Activated B cell treated with CpG ODN at 0.5 μM for 24 hours (primary cell): ENCODE measurements at regions not wholly inside any gene's neighbourhood (a gene's known extent, or its start where the extent isn't known, plus 50 kb on each side); places are given as distances from the start of the nearest gene placed in this dataset.

Experiments used
- ATAC-seq: fragments of 200-7000 bp; cut with Tn5 transposase; one replicate; pipeline ENCODE4 v1.10.0; 2021; ENCODE audit warnings: low read depth, mild to moderate bottlenecking, moderate library complexity
- CTCF ChIA-PET: fragments of 350-600 bp; sonication (Branson Sonifier 250); formaldehyde crosslinking; loops from one replicate; lab custom pipeline; 2021; ENCODE audit warnings: antibody characterized with exemption; lab: Charles Lee
- POLR2A ChIA-PET: fragments of 350-600 bp; sonication (Branson Sonifier 250); formaldehyde crosslinking; loops from one replicate; lab custom pipeline; 2021; ENCODE audit warnings: antibody characterized with exemption; lab: Charles Lee
- DNase-seq: peaks from one replicate; pipeline ENCODE4 v3.0.0; 2022
- H3K27ac Mint-ChIP-seq: one replicate; pipeline ENCODE4 v1.8.0; 2020; ENCODE audit warnings: mixed read lengths
- H3K27me3 Mint-ChIP-seq: one replicate; pipeline ENCODE4 v1.8.0; 2021; ENCODE audit warnings: mixed read lengths
- H3K36me3 Mint-ChIP-seq: one replicate; pipeline ENCODE4 v1.8.0; 2021; ENCODE audit warnings: low read depth, mixed read lengths
- H3K4me1 Mint-ChIP-seq: one replicate; pipeline ENCODE4 v1.8.0; 2021; ENCODE audit warnings: mixed read lengths
- H3K4me3 Mint-ChIP-seq: one replicate; pipeline ENCODE4 v1.8.0; 2020; ENCODE audit warnings: mild to moderate bottlenecking, mixed read lengths
- H3K9me3 Mint-ChIP-seq: one replicate; pipeline ENCODE4 v1.8.0; 2020; ENCODE audit warnings: mixed read lengths
- intact Hi-C: fragments of 100-400 bp; cut with micrococcal nuclease; formaldehyde crosslinking; loops from one replicate; pipeline ENCODE4 v1.15.1; 2024
- TF ChIP-seq, protein P1 (sequence below): fragments of 200-600 bp; IDR thresholded peaks from one replicate; pipeline ENCODE4 v1.8.0; 2022; ENCODE audit warnings: antibody characterized with exemption, mild to moderate bottlenecking

DNA sequence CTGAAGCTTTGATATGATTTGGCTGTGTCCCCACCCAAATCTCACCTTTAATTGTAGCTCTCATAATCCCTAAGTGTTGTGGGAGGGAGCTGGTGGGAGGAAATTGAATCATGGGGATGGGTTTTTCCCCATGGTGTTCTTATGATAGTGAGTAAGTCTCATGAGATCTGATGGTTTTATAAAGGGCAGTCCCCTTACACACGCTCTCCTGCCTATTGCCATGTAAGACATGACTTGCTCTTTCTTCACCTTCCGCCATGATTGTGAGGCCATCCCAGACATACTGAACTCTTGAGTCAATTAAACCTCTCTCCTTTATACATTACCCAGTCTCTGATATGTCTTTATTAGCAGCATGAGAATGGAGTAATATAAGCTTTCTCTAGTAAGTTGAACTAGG, 261.9 kb downstream of the HLX start:
- H3K9me3 Mint-ChIP-seq, result peaks cover 9% of the 10 kb centered on the region
- POLR2A ChIA-PET, result no interaction called here
- no peak for DNase-seq
- CTCF ChIA-PET, result no interaction called here
- ATAC-seq, result no peak
- TF ChIP-seq, protein P1, sequence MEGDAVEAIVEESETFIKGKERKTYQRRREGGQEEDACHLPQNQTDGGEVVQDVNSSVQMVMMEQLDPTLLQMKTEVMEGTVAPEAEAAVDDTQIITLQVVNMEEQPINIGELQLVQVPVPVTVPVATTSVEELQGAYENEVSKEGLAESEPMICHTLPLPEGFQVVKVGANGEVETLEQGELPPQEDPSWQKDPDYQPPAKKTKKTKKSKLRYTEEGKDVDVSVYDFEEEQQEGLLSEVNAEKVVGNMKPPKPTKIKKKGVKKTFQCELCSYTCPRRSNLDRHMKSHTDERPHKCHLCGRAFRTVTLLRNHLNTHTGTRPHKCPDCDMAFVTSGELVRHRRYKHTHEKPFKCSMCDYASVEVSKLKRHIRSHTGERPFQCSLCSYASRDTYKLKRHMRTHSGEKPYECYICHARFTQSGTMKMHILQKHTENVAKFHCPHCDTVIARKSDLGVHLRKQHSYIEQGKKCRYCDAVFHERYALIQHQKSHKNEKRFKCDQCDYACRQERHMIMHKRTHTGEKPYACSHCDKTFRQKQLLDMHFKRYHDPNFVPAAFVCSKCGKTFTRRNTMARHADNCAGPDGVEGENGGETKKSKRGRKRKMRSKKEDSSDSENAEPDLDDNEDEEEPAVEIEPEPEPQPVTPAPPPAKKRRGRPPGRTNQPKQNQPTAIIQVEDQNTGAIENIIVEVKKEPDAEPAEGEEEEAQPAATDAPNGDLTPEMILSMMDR, result no peak
- no peaks in the 10 kb centered on the region for H3K36me3 Mint-ChIP-seq
- intact Hi-C loops, result loop anchor here (5.0 kb wide), 1 partner anchor 39 kb away; no protein-coding TSS in a partner anchor
- no peak overlapping the region for H3K27ac Mint-ChIP-seq
- H3K4me3 Mint-ChIP-seq, result no peak overlapping the region
- H3K27me3 Mint-ChIP-seq, result peaks cover 2% of the 10 kb centered on the region
- H3K4me1 Mint-ChIP-seq, result peaks cover 5% of the 10 kb centered on the region

DNA sequence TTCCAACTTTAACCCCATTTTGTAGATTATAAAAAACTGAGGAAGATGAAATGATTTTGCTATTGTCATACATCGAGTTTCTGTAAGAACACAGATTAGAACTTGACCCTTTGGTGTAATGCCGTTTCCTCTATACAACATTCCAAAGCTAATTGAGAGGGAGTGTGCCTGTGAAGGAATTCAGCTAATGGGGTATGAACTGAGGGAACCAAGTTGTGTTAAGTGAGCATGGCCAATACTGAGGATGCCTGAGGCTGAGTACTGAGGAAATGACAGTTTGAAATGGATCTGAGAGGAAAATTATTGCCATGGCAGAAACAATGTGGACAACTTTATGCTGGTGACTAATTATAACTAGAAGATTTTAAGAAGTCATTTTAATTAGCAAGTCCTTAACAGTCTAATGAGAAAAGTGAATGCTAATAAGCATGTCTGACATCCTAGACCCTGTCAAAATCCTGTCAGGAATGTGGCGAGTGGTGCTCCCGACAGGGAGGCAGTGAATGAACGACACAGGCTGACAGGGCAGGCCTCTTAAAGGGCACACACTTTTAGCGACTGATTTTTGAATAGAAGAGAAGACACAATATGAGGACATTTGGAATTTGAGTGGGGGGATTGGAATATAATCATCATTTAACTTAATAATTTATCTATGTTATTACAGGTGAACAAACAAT, 262.5 kb downstream of the HLX start:
- ChIA-PET POLR2A (no interaction called here), CTCF (no interaction called here)
- Mint-ChIP-seq H3K27ac (no peak overlapping the region), H3K9me3 (peaks cover 9% of the 10 kb centered on the region), H3K27me3 (peaks cover 2% of the 10 kb centered on the region), H3K4me3 (no peak overlapping the region), H3K36me3 (no peaks in the 10 kb centered on the region), H3K4me1 (peaks cover 5% of the 10 kb centered on the region)
- TF ChIP-seq, protein P1, result no peak
- no peak for DNase-seq
- intact Hi-C loops, result loop anchor here (2.0 to 5.0 kb wide), 2 partner anchors 19 to 39 kb away; no protein-coding TSS in a partner anchor
- no peak for ATAC-seq

DNA sequence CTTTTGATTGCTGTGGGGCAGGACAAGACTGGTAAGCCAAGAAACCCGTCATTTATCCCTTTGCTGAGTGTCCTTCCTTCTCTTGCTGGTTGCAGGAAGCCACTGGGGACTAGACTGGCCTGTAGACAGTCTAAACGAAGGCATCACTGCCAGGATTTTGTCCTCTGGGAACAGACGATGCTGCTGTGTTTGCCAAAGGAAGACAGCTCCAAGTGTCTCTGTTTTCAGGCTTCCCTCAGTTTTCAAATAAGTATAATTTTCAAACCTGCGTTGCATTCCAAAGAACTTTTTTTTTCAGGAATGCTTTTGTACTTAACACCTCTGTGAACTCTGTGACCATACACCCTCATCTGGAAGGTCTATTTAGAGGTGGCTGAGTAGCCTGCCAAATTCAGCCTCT, 269.4 kb downstream of the HLX start:
- no peaks in the 10 kb centered on the region for H3K36me3 Mint-ChIP-seq
- no peaks in the 10 kb centered on the region for H3K27me3 Mint-ChIP-seq
- DNase-seq, result no peak
- intact Hi-C loops, result no loop called here
- H3K27ac Mint-ChIP-seq, result no peak overlapping the region
- H3K4me3 Mint-ChIP-seq, result no peak overlapping the region
- ATAC-seq, result no peak
- ChIA-PET CTCF (interaction anchor here (1.2 kb wide), 1 partner anchor 55 kb away, joined by 3 read pairs; no protein-coding TSS in a partner anchor), POLR2A (no interaction called here)
- peaks cover 5% of the 10 kb centered on the region for H3K9me3 Mint-ChIP-seq
- no peaks in the 10 kb centered on the region for H3K4me1 Mint-ChIP-seq
- TF ChIP-seq, protein P1, result no peak

DNA sequence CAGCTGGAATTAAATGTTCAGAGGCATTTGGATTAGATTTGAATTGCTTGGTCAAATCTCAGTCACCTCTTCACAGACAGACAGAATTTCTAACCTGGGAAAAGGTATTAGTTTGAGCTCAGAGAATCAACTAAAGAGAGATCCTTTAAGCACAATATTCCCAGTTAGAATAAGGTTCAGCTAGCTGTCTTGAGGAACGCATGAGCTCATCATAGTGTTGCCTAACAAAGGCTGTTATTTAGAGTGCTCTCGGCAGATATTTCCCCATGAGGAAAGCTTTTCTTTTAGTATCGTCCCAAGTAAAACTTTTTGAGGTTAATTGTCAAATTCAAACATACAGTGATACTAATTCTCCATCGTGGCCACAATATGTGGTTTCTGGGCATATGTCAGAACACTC, 269.9 kb downstream of the HLX start:
- no peak for DNase-seq
- Mint-ChIP-seq H3K9me3 (peaks cover 5% of the 10 kb centered on the region), H3K4me3 (no peak overlapping the region), H3K27me3 (no peaks in the 10 kb centered on the region), H3K4me1 (no peaks in the 10 kb centered on the region), H3K27ac (no peak overlapping the region), H3K36me3 (no peaks in the 10 kb centered on the region)
- ChIA-PET POLR2A (no interaction called here), CTCF (no interaction called here)
- ATAC-seq, result no peak
- intact Hi-C loops, result no loop called here
- TF ChIP-seq, protein P1, result no peak

DNA sequence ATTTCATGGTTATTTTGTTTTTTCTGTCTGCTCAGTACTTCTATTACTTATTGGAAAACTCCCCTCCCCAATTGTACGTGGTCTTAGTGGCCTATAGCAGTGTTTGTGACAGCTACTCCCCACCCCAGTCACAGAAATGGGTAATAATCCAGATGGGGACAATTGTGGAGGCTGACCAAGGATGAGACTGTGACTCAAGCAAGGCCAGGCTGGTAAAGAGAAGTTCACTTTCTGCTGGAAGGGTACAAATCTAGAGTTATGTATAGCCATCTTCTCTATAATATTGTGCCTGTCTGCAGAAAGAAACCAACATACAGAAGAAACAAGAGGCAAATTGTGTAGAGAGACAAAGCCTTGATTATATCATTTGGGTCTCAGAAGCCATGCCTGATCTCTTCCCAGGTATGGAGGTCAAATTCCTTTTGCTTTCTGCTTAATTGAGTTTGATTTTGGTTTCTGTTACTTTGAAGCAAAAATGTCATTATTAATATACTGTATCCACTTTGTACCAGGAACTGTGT, 270.4 kb downstream of the HLX start:
- H3K4me1 Mint-ChIP-seq, result no peaks in the 10 kb centered on the region
- ATAC-seq (no peak), DNase-seq (no peak)
- intact Hi-C loops, result no loop called here
- TF ChIP-seq, protein P1, result no peak
- CTCF ChIA-PET, result no interaction called here
- POLR2A ChIA-PET, result no interaction called here
- H3K4me3 Mint-ChIP-seq, result no peak overlapping the region
- H3K36me3 Mint-ChIP-seq, result no peaks in the 10 kb centered on the region
- no peaks in the 10 kb centered on the region for H3K27me3 Mint-ChIP-seq
- H3K9me3 Mint-ChIP-seq, result peaks cover 5% of the 10 kb centered on the region
- no peak overlapping the region for H3K27ac Mint-ChIP-seq
